ENCODE measurements at regions not wholly inside any gene's neighbourhood (a gene's known extent, or its start where the extent isn't known, plus 50 kb on each side); places are given as distances from the start of the nearest gene placed in this dataset.
A peak's percentile ranks its signal among the peaks of the same experiment; 100 is the strongest.

GRCh38 chr17:72273289-72274056 lies 152.7 kb downstream of the SOX9 start:
- H3K79me2 ChIP-seq (replicated peaks; ENCODE audit: insufficient read depth): no peaks in the 10 kb centered on the region
- H4K20me1 ChIP-seq (replicated peaks; ENCODE audit: insufficient read depth): no peaks in the 10 kb centered on the region
- Mint-ChIP-seq H3K27me3 (ENCODE audit: insufficient read depth, low read depth, poor library complexity) (peaks cover 4% of the 10 kb centered on the region), H3K27ac (no peak overlapping the region), H3K4me1 (peaks cover 18% of the 10 kb centered on the region), H3K4me3 (no peak overlapping the region), H3K9me3 (peaks cover 17% of the 10 kb centered on the region), H3K36me3 (ENCODE audit: low read depth) (0 out of 3 replicates have a peak, but pooled peaks cover 2% of the 10 kb centered on the region)
- no peaks in the 10 kb centered on the region for H3K36me3 ChIP-seq (ENCODE audit: insufficient read depth)
- no peak overlapping the region for H3K4me3 ChIP-seq
- no peaks in the 10 kb centered on the region for H3K9me2 ChIP-seq (ENCODE audit: insufficient read depth)
- no peaks in the 10 kb centered on the region for H3F3A ChIP-seq (replicated peaks; ENCODE audit: low read depth)
- H3K4me1 ChIP-seq (ENCODE audit: insufficient read depth): peaks cover 15% of the 10 kb centered on the region
- H3K27me3 ChIP-seq (ENCODE audit: insufficient read depth): no peaks in the 10 kb centered on the region
- TF ChIP-seq STAT1 (IDR thresholded peaks at IDR 0.05; ENCODE audit: unreplicated experiment) (no peak), ZNF462 (CRISPR knock-in tag; IDR thresholded peaks at IDR 0.05) (no peak), EZH2phosphoT487 (IDR thresholded peaks at IDR 0.05; ENCODE audit: unreplicated experiment) (no peak), ETS1 (IDR thresholded peaks at IDR 0.05) (no peak), CTCF (conservative IDR thresholded peaks at IDR 0.05; ENCODE audit: low read depth in 2 of 2) (no peak), REST (IDR thresholded peaks at IDR 0.05; ENCODE audit: unreplicated experiment) (no peak), JUNB (IDR thresholded peaks at IDR 0.05; ENCODE audit: unreplicated experiment) (no peak), CREB1 (CRISPR knock-in tag; IDR thresholded peaks at IDR 0.05; ENCODE audit: low read depth) (no peak), EZH2 (IDR thresholded peaks at IDR 0.05; ENCODE audit: low read depth, unreplicated experiment) (no peak), POLR2AphosphoS5 (IDR thresholded peaks at IDR 0.05; ENCODE audit: low read depth) (no peak), NANOG (IDR thresholded peaks at IDR 0.05; ENCODE audit: borderline replicate concordance) (no peak), ZNF114 (CRISPR knock-in tag; IDR thresholded peaks at IDR 0.05) (no peak)
- DNase-seq (ENCODE audit: low spot score): no peak
- peak overlapping the region; percentile 83; the same call in 1 of the 2 replicates for H2AFZ ChIP-seq
- peak; percentile 56 for ATAC-seq
- no peak overlapping the region for H3K4me2 ChIP-seq
- H3K27ac ChIP-seq (ENCODE audit: low read depth): no peak overlapping the region

Data from GM23338 (cell line).